ENCODE measurements at regions not wholly inside any gene's neighbourhood (a gene's known extent, or its start where the extent isn't known, plus 50 kb on each side); places are given as distances from the start of the nearest gene placed in this dataset.

- DNase-seq, result no peak
Measured at GRCh38 chr17:54009502-54009901, 186.8 kb downstream of the KIF2B start.

DNA sequence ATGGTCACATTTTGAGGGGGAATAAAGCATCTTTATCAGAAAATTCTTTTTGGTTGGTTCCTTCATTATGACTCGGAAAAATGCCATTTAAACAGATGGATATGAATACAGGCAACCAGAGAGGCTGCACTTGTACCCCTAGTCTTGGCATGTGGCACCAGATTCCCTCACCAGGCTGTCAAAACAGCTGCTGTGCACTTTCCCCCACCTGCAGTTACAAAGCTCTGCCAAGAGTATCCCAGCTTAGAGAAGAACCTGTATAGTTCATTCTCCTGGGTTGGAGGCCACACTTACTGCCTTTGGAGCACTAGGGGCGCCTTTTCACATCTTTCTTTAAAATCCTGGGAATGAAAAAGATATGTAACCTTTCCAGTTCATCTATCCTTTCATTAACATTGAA lies 190.3 kb downstream of the KIF2B start:
- no peak for DNase-seq

GRCh38 chr17:54015734-54016133 lies 193.0 kb downstream of the KIF2B start:
- no peak for DNase-seq

DNA sequence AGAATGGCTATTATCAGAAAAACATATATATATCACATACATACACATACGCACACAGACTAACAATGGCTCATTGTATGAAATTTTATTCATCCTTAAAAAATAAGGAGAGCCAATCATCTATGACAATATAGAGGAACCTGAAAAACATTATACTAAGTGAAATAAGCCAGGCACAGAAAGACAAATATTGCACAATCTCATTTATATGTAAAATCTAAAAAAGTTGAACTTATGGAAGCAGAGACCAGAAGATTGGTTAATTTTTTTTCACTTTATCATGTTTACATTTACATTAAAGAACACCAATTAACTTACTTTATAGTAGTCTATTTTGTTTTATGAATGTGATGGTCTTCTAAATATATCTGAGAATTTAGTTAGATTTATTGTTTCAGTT lies 198.7 kb downstream of the KIF2B start:
- DNase-seq, result no peak

DNA sequence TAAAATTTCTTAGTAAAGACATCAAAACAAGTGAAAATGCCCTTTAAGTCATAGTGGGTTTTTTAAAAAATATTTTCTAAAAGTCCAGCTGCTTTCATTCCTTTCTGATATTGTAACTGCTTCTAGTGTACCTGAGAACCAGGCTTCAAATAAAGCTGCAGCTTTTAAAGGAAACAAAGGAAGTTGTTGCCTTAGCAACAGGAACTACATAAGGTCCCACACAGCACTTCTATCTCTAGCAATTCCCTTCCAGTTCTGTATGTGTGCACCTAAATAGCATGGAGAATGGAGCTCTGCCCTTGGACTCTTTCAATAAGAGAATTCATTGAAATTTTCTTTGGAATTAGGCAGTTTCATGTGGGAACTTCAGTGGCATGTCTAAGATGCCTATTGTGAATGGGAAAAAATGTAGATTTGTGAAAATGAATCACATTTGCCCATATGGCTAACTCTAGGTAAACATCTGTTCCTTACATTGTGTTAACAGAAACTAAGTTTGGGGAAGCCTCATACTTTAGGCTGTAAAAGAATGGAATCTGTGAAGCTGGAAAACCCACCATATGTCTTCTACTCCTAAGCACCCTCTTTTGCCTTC lies 206.4 kb downstream of the KIF2B start:
- no peak for DNase-seq

- DNase-seq, result no peak
Measured at GRCh38 chr17:54029986-54030385, 207.3 kb downstream of the KIF2B start.

DNA sequence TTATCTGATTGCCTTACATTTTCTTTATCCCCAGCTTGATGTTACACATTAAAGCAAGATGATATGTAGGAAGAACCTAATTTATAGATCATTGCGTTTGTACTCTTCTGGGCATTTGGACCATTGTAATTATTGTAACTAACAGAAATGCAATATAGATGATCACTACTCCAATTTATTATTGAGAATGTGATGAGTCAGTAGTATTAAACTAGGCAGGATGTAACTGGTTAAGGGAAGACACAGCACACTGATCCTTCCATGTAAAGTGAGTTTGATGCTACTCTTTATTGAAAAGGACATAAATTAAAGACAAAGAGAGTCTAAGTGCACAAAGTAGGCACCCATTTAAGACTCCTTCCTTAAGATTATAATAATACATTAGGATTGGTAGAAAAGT lies 223.8 kb downstream of the KIF2B start:
- DNase-seq, result no peak

- DNase-seq, result no peak
Measured at GRCh38 chr17:54063639-54064038, 240.9 kb downstream of the KIF2B start.

DNA sequence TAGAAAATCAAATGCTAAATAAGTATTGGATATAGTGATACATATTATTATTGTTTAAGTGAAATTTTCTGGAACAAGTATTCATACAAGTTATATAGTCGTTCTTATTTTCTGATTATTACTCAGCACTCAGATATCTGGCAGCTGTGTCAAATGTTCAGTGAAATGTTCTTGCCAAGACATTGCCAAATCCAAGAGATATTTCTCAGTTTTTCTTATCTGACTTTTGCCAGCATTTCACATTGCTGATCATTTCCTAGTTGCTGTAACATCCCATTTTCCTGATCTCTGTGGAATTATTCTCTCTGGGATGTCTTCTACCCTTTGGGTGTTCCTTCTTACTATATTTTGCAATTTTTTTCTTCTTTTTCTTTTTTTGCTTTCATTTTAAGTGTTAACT lies 262.3 kb downstream of the KIF2B start:
- no peak for DNase-seq

- no peak for DNase-seq
Measured at GRCh38 chr17:54085934-54086333, 263.2 kb downstream of the KIF2B start.

- DNase-seq, result no peak
Measured at GRCh38 chr17:54096216-54096615, 273.5 kb downstream of the KIF2B start.

- DNase-seq, result no peak
Measured at GRCh38 chr17:54099221-54099620, 276.5 kb downstream of the KIF2B start.

DNA sequence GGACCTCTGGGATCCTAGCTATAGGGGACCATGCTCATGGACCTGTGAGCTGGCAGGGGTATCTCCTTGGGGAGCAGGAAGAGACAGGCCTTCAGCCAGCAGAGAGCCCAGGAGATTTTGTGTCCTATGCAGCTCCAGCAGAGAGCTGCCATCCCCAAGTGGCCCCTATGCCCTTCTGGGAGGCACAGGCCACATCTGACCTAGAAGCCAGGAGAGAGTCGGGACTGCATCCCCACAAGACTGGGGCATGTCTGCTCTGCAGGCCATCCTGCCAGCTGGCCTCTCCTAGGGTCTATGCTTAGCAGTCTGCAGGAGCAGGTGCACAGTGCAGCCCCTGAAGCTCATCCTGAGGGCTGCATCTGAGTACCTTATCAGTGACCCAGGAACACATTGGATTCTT lies 279.5 kb downstream of the KIF2B start:
- DNase-seq, result no peak

- no peak for DNase-seq
Measured at GRCh38 chr17:54111576-54111975, 288.8 kb downstream of the KIF2B start.

GRCh38 chr17:54117452-54117851 lies 294.7 kb downstream of the KIF2B start:
- no peak for DNase-seq

DNA sequence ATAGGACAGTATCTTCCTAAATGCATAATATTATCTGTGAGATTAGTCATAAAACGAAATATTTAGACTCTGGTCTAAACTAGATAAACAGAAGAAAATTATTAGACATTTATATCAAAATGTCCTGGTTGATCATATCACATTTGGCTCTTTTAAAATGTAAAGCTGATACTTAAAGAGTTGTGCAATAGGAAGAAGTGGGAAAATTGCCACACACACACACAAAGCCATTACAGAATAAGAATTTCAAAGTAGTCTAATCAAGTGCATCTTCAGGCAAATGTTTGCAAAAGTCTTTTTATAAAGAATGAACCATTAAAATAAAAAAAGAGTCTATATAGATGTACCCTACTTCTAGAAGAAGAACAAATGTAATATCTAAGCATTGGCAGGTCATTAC lies 301.7 kb downstream of the KIF2B start:
- no peak for DNase-seq

GRCh38 chr17:54153423-54153822 lies 330.7 kb downstream of the KIF2B start:
- DNase-seq, result no peak

- DNase-seq, result no peak
Measured at GRCh38 chr17:54157542-54157941, 334.8 kb downstream of the KIF2B start.

GRCh38 chr17:54172096-54172984 lies 349.6 kb downstream of the KIF2B start:
- no peak for DNase-seq

DNA sequence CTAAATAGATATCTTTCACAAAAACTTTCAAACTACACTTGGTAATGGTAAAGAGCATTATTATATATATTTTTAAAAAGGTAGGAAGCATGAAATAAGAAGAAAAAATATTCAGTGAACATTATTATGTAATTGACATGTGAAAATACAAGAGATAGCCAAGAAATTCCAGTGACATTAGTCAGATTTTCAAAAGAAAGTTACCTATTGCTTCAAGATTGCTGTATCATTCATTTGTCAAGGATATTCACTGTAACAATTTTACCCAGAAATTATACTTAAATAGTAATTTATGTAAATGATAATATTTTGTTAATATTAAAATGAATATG lies 350.2 kb downstream of the KIF2B start:
- no peak for DNase-seq

DNA sequence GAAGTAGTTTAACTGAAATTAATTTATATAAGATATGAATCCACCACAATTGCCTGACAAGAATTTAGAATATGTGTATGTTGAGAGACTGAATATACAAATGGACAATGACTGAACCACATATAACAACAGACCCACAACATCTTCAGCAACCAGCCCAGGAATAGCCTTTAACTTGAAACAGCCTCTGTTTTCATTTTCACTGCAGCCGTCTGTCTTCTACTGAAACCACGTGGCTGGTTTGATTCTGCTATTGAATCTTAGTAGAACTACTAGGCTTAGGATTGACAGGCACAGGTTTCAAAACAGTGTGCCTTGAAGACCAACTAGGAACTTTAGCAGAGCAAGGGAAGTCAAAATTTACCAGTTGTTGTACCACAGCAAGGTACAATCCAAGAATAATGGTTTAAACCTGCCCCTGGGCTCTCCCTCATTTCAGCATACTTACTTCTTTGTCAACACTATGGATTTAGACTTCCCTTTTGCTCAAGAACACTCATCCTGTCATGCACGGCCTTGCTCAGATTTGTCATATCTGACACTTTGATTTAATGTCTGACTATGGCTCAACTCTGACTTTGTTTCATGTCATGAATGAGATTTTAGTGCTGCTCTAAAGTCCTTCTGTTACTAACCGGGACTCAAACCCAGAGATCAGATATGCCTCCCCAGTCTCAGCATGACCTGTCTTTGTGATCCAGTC lies 355.0 kb downstream of the KIF2B start:
- no peak for DNase-seq

GRCh38 chr17:54180950-54181349 lies 358.2 kb downstream of the KIF2B start:
- no peak for DNase-seq

DNA sequence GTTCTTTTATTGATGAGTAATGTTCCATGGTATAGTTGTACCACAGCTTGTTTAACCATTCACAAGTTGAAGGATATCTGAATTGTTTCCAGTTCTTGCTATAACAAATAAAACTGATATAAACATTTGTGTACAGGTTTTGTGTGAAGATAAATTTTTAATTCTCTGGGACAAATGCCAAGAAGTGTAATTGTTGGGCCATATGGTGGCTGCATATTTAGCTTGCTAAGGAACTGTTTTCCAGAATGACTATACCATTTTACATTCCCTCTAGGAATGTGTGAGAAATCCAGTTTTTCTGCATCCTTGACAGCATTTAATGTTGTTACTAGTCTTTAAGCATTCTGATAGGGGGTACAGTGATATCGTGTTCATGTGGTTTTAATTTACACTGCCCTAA lies 368.5 kb downstream of the KIF2B start:
- no peak for DNase-seq

DNA sequence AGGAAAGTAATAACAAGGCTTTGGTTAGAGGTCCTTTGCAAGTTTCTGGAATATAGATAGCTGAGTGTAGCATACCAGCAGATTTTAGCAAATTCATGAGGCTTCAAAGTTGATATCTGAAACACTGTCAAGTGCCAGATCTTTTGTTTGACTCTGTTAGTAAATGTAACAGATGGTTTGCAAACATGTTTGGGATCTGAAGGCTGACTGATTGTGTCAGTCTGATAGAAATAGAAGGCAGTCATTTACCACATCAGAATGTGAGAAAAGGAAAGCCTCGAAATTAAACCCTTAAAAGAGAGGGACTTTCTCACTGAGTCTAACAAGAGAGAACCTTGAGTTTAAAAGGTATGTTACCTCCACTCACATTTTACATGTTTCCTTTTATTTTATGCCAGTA lies 371.5 kb downstream of the KIF2B start:
- no peak for DNase-seq
